ENCODE measurements at regions not wholly inside any gene's neighbourhood (a gene's known extent, or its start where the extent isn't known, plus 50 kb on each side); places are given as distances from the start of the nearest gene placed in this dataset.

DNA sequence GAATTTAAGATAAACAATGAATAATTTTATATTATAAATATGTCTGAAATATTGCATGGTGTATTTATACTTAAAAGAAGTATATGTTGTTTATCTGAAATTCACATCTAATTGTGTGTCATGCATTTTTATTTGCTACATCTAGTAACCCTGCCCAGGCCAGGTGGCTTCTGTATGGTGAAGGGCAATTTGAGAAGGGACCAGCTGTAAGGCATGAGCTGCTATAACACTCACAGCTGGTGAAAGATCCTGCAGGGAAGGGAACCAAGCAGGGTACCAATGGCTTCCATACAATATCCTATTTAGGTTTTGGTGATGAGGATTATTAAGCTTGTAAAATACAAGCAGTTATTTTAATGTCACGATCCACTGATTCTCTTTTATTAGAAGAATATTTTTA is 921.8 kb upstream of the GJE1 start:
- TF ChIP-seq, protein P1, sequence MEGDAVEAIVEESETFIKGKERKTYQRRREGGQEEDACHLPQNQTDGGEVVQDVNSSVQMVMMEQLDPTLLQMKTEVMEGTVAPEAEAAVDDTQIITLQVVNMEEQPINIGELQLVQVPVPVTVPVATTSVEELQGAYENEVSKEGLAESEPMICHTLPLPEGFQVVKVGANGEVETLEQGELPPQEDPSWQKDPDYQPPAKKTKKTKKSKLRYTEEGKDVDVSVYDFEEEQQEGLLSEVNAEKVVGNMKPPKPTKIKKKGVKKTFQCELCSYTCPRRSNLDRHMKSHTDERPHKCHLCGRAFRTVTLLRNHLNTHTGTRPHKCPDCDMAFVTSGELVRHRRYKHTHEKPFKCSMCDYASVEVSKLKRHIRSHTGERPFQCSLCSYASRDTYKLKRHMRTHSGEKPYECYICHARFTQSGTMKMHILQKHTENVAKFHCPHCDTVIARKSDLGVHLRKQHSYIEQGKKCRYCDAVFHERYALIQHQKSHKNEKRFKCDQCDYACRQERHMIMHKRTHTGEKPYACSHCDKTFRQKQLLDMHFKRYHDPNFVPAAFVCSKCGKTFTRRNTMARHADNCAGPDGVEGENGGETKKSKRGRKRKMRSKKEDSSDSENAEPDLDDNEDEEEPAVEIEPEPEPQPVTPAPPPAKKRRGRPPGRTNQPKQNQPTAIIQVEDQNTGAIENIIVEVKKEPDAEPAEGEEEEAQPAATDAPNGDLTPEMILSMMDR (IDR thresholded peaks at IDR 0.05 in 4 of 5, conservative IDR thresholded peaks at IDR 0.05 in 1 of 5) = no peak
- no peak for TF ChIP-seq POLR2A (IDR thresholded peaks at IDR 0.05)
